HCT116 (cell line): ENCODE measurements at regions not wholly inside any gene's neighbourhood (a gene's known extent, or its start where the extent isn't known, plus 50 kb on each side); places are given as distances from the start of the nearest gene placed in this dataset.

Experiments
- ATAC-seq: fragments of 200-7000 bp; cut with Tn5 transposase; 2 replicates; pipeline ENCODE4 v1.9.1; 2020; ENCODE audit warnings: mild to moderate bottlenecking, moderate library complexity
- BruUV-seq: library from RNA; stranded (reverse); fragments of 400-500 nt; replicated peaks from 2 replicates; lab custom pipeline; 2021; lab: Mats Ljungman, UMichigan
- CTCF ChIA-PET: fragments of 300-600 bp; sonication (Branson Sonifier 250); formaldehyde crosslinking; loops from one replicate; lab custom pipeline; 2021; ENCODE audit warnings: antibody characterized with exemption; lab: Charles Lee
- POLR2A ChIA-PET: fragments of 300-600, 350-600 bp; sonication (Branson Sonifier 250); formaldehyde crosslinking; loops from one replicate; lab custom pipeline; 2021; ENCODE audit warnings: antibody characterized with exemption; lab: Charles Lee
- RAD21 ChIA-PET, 2 experiments: fragments of 300-600 bp; sonication (Branson Sonifier 250); formaldehyde crosslinking; loops; one replicate each; lab custom pipeline; 2023; ENCODE audit warnings: low total read pairs in 2 of 2; ENCODE audit not compliant: uncharacterized antibody in 2 of 2, unreplicated experiment in 2 of 2, low non-redundant PET in 1 of 2; lab: Charles Lee
- DNase-seq: peaks from one replicate; pipeline ENCODE4 v3.0.0-alpha.2; 2010; ENCODE audit warnings: low read depth, low spot score
- H2AFZ ChIP-seq: fragments of 200-600 bp; shearing (Covaris generic), sonication (generic); 2 replicates; pipeline ENCODE4 v1.6.1; 2017; ENCODE audit warnings: low read depth, mixed run types, mixed read lengths, antibody characterized with exemption, low read length; ENCODE audit not compliant: poor library complexity, severe bottlenecking
- H3K27ac ChIP-seq: 2 replicates; pipeline ENCODE4 v1.5.1; 2012; ENCODE audit warnings: low read depth, low read length
- H3K27me3 ChIP-seq: fragments of 200-600 bp; sonication (generic); 2 replicates; pipeline ENCODE4 v1.6.1; 2016; ENCODE audit warnings: mixed run types, low read length, mixed read lengths; ENCODE audit not compliant: insufficient read depth
- H3K36me3 ChIP-seq, 2 experiments: fragments of 200-500 bp in 1 of 2; fragments of 200-600 bp in 1 of 2; sonication (Bioruptor generic) in 1 of 2; sonication (generic) in 1 of 2; 2 replicates each; pipeline versions ENCODE4 v1.5.1 to v1.6.1; 2014 to 2016; ENCODE audit warnings: low read length in 2 of 2, inconsistent platforms in 1 of 2, mixed read lengths in 1 of 2, mixed run types in 1 of 2; ENCODE audit not compliant: insufficient read depth in 2 of 2, control insufficient read depth in 1 of 2
- H3K4me1 ChIP-seq, 2 experiments: fragments of 200-600 bp in 1 of 2; sonication (generic) in 1 of 2; 2 replicates each; pipeline versions ENCODE4 v1.5.1 to v1.6.1; 2012 to 2017; ENCODE audit warnings: low read length in 2 of 2, inconsistent platforms in 1 of 2, mild to moderate bottlenecking in 1 of 2, mixed read lengths in 1 of 2, mixed run types in 1 of 2, moderate library complexity in 1 of 2; ENCODE audit not compliant: insufficient read depth in 2 of 2, control insufficient read depth in 1 of 2
- H3K4me2 ChIP-seq: fragments of 200-600 bp; sonication (generic); 2 replicates; pipeline ENCODE4 v1.6.1; 2017; ENCODE audit warnings: mixed run types, low read length, mixed read lengths
- H3K4me3 ChIP-seq, 2 experiments: fragments of 200-600 bp in 1 of 2; sonication (generic) in 1 of 2; replicated peaks in 1 of 2; 2 replicates each; pipeline ENCODE4 v1.5.1; 2011 to 2016; ENCODE audit warnings: low read length in 2 of 2, control low read depth in 1 of 2, low read depth in 1 of 2, mild to moderate bottlenecking in 1 of 2, mixed read lengths in 1 of 2, mixed run types in 1 of 2
- H3K79me2 ChIP-seq: fragments of 200-600 bp; sonication (generic); 2 replicates; pipeline ENCODE4 v1.6.1; 2017; ENCODE audit warnings: mild to moderate bottlenecking, mixed run types, low read length, moderate library complexity, mixed read lengths; ENCODE audit not compliant: insufficient read depth
- H3K9ac ChIP-seq: fragments of 200-600 bp; sonication (generic); 2 replicates; pipeline ENCODE4 v1.6.1; 2016; ENCODE audit warnings: low read length, mixed read lengths
- H3K9me2 ChIP-seq: fragments of 200-600 bp; sonication (generic), shearing (Covaris generic); 2 replicates; pipeline ENCODE4 v1.6.1; 2017; ENCODE audit warnings: mixed run types, mild to moderate bottlenecking, moderate library complexity; ENCODE audit not compliant: insufficient read depth
- H3K9me3 ChIP-seq, 2 experiments: fragments of 200-500 bp in 1 of 2; fragments of 200-600 bp in 1 of 2; sonication (Bioruptor generic) in 1 of 2; sonication (generic) in 1 of 2; 2 replicates each; pipeline ENCODE4 v1.6.1; 2014 to 2017; ENCODE audit warnings: low read length in 2 of 2, mixed read lengths in 2 of 2, inconsistent platforms in 1 of 2, low read depth in 1 of 2, mild to moderate bottlenecking in 1 of 2, mixed run types in 1 of 2, moderate library complexity in 1 of 2; ENCODE audit not compliant: control insufficient read depth in 1 of 2, insufficient read depth in 1 of 2
- H4K20me1 ChIP-seq: fragments of 200-600 bp; sonication (generic), shearing (Covaris generic); 2 replicates; pipeline ENCODE4 v1.6.1; 2017; ENCODE audit warnings: mixed run types, mild to moderate bottlenecking, moderate library complexity; ENCODE audit not compliant: insufficient read depth
- CBX3 ChIP-seq: IDR thresholded peaks from 2 replicates; pipeline ENCODE4 v1.6.1; 2012; ENCODE audit warnings: low read depth
- EGR1 ChIP-seq: IDR thresholded peaks from 2 replicates; pipeline ENCODE4 v1.6.1; 2012; ENCODE audit warnings: low read depth
- EZH2phosphoT487 ChIP-seq: fragments of 200-600 bp; IDR thresholded peaks from 2 replicates; pipeline ENCODE4 v1.6.1; 2018; ENCODE audit warnings: antibody characterized with exemption, borderline replicate concordance
- FOSL1 ChIP-seq: IDR thresholded peaks from 2 replicates; pipeline ENCODE4 v1.6.1; 2012; ENCODE audit warnings: low read depth
- MAX ChIP-seq: IDR thresholded peaks from 2 replicates; pipeline ENCODE4 v1.6.1; 2012
- POLR2A ChIP-seq: IDR thresholded peaks from 2 replicates; pipeline ENCODE4 v1.7.0; 2011; ENCODE audit warnings: borderline replicate concordance; ENCODE audit not compliant: insufficient read depth, insufficient read length; ENCODE audit errors: extremely low read depth
- POLR2AphosphoS5 ChIP-seq: IDR thresholded peaks from 2 replicates; pipeline ENCODE4 v1.6.1; 2011; ENCODE audit warnings: mild to moderate bottlenecking, low read depth, low read length, moderate library complexity
- RAD21 ChIP-seq: IDR thresholded peaks from 2 replicates; pipeline ENCODE4 v1.6.1; 2012; ENCODE audit warnings: low read depth, mild to moderate bottlenecking
- SIN3A ChIP-seq: IDR thresholded peaks from 2 replicates; pipeline ENCODE4 v1.6.1; 2012; ENCODE audit warnings: low read depth
- SP1 ChIP-seq: IDR thresholded peaks from 2 replicates; pipeline ENCODE4 v1.6.1; 2012; ENCODE audit warnings: low read depth
- TCF7L2 ChIP-seq: IDR thresholded peaks from 2 replicates; pipeline ENCODE4 v1.7.0; 2011; ENCODE audit warnings: borderline replicate concordance, inconsistent platforms; ENCODE audit not compliant: insufficient read depth, insufficient read length; ENCODE audit errors: extremely low read depth
- ZFX ChIP-seq: fragments of 450-650 bp; IDR thresholded peaks from 2 replicates; pipeline ENCODE4 v1.6.1; 2017
- ZNF274 ChIP-seq: fragments of 200-500 bp; sonication (Bioruptor generic); IDR thresholded peaks from 2 replicates; pipeline ENCODE4 v1.6.1; 2014; ENCODE audit warnings: mild to moderate bottlenecking, low read depth, low read length, inconsistent platforms
- intact Hi-C: fragments of 100-400 bp; cut with micrococcal nuclease; formaldehyde crosslinking; loops from 2 replicates; pipeline ENCODE4 v1.10.0; 2022

GRCh38 chr2:217466805-217467204 is 536.0 kb downstream of the TNS1 start:
- CTCF ChIA-PET: no interaction called here
- Histone ChIP-seq H3K27ac (no peak overlapping the region), H3K9me2 (no peaks in the 10 kb centered on the region), H3K9ac (no peak overlapping the region), H3K9me3 (no peaks in the 10 kb centered on the region), H2AFZ (no peak overlapping the region), H3K4me3 (no peak overlapping the region), H3K4me1 (no peaks in the 10 kb centered on the region), H4K20me1 (no peaks in the 10 kb centered on the region), H3K27me3 (peaks cover 25% of the 10 kb centered on the region), H3K4me2 (no peak overlapping the region), H3K36me3 (no peaks in the 10 kb centered on the region), H3K79me2 (no peaks in the 10 kb centered on the region)
- ATAC-seq (no peak), DNase-seq (no peak)
- RAD21 ChIA-PET: no interaction called here
- intact Hi-C loops: no loop called here
- no peak for TF ChIP-seq EZH2phosphoT487
- no peak for TF ChIP-seq RAD21
- TF ChIP-seq ZFX: no peak
- no peak for TF ChIP-seq MAX
- TF ChIP-seq ZNF274: no peak
- no peak for TF ChIP-seq TCF7L2
- TF ChIP-seq CBX3: no peak
- no peak for TF ChIP-seq EGR1
- no peak for TF ChIP-seq POLR2AphosphoS5
- TF ChIP-seq SP1: no peak
- no peak for TF ChIP-seq FOSL1
- POLR2A ChIA-PET: no interaction called here
- BruUV-seq: no TSS peak

- Histone ChIP-seq H3K9me2 (no peaks in the 10 kb centered on the region), H3K27me3 (peaks cover 24% of the 10 kb centered on the region), H3K27ac (no peak overlapping the region), H3K4me3 (no peak overlapping the region), H3K9ac (no peak overlapping the region), H4K20me1 (no peaks in the 10 kb centered on the region)
- no peak for DNase-seq
- ChIA-PET CTCF (no interaction called here), POLR2A (no interaction called here)
- TF ChIP-seq SIN3A (no peak), SP1 (no peak), EGR1 (no peak), RAD21 (no peak), POLR2A (no peak), POLR2AphosphoS5 (no peak)
- TF ChIP-seq, all 23 proteins: peak for 0
- no peaks in the 10 kb centered on the region for H3K4me1 ChIP-seq
- intact Hi-C loops: no loop called here
- RAD21 ChIA-PET: no interaction called here
- no peaks in the 10 kb centered on the region for H3K79me2 ChIP-seq
- no TSS peak for BruUV-seq
- no peaks in the 10 kb centered on the region for H3K9me3 ChIP-seq
- no peak for ATAC-seq
- no peak overlapping the region for H2AFZ ChIP-seq
- H3K4me2 ChIP-seq: no peak overlapping the region
- no peaks in the 10 kb centered on the region for H3K36me3 ChIP-seq
These were observed 536.7 kb downstream of the TNS1 start for GRCh38 chr2:217466104-217466503.
